ENCODE measurements at regions not wholly inside any gene's neighbourhood (a gene's known extent, or its start where the extent isn't known, plus 50 kb on each side); places are given as distances from the start of the nearest gene placed in this dataset.
"Not testable (repeated sequence)": the region's sequence is repeated elsewhere in the genome, so short reads cannot be mapped to it uniquely, and the experiment has no call there.

DNA sequence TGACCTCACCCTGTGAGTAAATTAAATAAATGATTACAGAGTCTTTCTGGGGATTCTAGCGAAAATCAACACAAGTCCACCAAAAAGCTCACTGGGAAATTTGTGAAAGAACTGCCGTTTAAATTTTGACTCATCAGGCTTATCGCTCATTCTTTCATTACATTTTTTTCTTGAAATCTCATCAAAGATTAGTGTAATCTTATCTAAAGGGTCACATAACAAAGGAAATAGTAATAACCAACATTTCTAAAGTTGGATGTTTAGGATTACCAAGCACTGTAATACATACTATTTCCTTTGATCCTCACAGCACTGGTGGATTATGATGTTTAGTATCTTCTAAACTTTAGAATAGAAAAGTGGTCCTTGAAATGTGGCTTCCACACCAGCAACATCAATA, 111.1 kb upstream of the CBLB start:
- no peak for DNase-seq

DNA sequence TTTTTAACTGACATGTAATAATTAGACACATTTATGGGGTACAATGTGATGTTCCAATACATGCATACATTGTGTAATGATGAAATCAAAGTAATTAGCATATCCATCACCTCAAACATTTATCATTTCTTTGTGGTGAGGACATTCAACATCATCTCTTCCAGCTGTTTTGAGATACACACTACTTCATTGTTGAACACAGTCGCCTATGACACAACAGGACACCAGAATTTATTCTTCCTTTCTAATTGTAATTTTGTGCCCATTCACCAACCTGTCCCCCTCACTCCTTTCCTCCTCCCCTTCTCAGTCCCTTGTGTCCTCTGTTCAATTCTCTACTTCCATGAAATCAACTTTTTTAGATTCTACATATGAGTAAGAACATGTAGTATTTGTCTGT, 113.4 kb upstream of the CBLB start:
- no peak for DNase-seq

DNA sequence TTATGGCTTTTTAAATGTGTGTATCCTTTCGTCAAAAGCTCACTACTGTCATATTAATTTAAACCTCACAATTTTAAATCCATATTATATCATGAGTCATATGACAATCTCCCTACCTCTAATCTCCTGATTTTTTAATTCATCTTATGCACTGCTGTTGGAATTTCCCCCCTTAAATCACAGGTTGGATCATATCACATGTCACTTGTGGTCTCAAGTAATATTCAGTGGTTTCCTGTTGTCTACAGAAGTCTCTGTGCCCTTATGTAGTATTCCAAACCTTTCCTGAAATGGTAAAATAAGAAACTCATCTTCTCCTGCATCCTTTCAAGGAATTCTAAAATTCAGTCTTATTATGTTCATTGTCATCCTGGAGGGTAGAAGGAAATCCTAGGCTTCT, 116.0 kb upstream of the CBLB start:
- DNase-seq = no peak

DNA sequence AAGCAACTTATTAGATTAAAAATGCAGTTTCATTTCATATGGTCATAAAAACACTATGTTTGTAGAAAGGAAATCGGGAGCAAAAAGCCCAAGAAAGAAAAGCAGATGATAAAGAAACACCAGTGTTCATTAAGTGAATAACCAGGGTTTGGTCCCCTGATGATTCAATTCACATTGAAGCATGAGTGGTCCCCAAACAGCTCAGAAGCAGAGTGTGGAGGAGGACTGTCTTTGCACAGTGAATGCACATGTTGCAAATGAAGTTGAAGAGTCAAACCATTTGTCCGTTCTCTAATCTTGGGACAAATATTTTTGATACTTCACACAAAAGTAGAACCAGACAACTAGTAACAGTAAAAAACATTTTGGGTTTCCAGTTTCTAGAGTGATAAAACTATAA, 117.5 kb upstream of the CBLB start:
- not testable (repeated sequence) for DNase-seq

DNA sequence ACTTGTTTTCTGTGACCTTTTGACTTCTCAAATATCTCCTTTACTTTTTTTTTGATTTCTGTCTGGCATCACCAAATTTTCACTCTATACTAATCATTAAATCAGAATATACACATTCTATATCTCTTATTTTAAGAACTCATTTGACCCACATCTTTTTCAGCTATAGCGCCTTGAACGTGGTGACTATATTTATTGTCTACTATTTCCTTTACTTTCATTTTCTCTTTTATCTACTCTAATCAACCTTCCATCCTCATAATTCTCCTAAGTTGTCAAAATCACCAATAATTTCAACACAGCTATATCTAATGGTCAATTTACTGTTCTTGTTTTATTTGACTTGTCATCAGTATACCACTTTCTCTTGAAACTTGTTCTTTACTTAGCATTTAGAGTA, 119.0 kb upstream of the CBLB start:
- no peak for DNase-seq

DNA sequence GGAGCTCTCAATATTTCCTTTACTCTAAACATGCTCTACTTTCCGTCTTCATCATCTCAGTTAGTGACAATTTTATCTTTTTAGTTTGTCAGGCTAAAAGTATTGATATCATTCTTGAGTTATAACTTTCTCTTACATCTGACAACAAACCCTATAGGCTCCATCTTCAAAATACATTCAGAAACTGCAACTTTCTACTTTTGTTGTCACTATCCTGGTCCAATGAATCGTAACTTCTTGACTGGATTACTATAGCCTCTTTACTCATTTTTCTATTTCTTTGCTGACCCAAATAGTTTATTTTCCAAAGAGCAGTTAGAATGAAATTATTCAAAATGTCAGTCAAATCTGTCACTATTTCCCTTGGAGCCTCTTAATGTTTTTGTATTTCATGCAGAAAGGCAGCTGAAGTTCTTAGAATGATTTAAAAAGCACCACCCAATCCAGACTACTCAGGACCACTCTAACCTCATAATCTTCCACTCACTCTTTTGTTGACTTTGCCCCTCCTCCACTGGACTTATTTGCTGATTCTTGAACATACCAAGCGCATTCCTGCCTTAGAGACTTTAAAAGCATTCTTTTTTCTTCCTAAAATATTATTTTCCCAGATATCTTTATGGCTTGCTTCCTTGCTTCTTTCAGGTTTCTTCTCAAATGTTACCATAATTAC, 119.9 kb upstream of the CBLB start:
- no peak for DNase-seq

DNA sequence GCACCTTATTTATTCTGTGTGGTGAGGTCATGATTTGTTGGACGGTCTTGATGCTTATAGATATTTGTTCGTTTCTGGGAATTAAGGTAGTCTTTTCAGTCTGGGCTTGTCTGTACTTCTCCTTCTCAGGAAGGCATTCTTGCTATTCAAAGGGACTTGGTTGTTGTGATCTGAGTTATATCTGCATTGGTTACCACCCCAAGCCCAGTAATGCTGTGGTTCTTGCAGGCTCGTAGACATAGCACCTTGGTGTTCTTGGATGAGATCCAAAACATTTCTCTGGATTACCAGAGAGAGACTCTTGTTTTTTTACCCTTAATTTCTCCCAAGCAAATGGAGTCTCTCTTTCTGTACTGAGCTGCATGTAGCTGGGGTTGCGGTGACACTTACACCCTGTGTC, 128.0 kb upstream of the CBLB start:
- DNase-seq = no peak

DNA sequence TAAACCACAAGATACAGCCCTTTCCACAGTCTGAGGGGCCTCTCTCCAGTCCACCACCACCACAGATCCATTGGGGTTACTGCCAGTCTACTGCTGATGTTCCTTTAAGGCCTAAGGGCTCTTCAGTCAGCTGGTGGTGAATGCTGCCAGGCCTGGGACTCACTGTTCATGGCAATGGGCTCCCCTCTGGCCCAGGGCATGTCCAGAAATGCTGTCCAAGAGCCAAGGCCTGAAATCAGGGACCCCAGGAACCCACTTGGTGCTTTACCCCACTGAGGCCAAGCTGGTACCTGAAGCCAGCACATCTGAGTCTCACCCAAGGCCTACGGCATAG, 128.6 kb upstream of the CBLB start:
- no peak for DNase-seq

DNA sequence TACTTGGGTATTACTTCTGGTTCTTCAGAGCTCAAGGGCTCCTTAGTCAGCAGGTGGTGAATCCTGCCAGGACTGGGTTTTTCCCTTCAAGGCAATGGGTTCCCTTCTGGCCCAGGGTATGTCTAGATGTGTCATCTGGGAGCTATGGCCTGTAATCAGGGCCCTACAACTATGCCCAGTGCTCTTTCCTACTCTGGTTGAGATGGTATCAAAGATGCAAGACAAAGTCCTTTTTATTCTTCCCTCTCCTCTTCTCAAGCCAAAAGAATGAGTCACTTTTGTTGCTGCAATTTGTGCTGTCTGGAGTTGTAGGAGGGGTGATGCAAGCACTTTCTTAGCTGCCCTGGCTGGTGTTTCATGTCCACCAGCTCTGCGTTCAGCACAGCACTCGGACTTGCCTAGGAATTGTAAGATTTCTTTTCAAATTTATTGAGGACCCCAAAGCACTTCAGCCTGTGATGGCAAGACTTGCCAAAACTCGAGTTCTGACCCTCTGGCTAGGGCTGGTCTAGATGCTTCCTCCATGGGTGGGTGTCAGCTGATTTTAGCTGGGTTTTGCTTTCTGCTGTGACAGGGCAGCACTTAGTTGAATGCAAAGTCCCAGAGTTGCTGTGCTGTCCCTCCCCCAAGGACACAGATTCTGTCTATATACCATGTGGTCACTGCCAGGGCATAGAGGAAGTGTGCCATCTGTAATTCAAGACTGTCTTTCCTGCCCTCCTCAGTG, 129.2 kb upstream of the CBLB start:
- DNase-seq = peak; percentile 76 to 93

DNA sequence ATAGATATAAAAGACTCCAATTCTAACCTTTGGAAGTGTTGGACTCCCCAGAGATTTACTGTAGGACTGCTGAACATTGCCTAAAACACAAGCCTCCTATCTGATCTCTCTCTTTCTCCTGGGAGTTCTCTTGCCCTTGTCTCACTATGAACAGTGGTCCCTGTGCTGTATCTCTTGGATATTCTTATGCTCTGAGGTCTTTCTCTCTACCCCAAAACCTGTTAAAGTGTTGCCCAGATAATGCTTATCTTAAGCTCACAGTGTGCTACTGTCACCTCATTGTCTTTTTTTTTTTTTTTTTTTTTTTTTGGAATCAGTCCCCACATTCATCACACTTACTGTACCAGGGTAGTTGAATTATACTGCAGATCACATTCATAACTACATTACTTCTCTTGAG, 131.0 kb upstream of the CBLB start:
- DNase-seq = no peak

DNA sequence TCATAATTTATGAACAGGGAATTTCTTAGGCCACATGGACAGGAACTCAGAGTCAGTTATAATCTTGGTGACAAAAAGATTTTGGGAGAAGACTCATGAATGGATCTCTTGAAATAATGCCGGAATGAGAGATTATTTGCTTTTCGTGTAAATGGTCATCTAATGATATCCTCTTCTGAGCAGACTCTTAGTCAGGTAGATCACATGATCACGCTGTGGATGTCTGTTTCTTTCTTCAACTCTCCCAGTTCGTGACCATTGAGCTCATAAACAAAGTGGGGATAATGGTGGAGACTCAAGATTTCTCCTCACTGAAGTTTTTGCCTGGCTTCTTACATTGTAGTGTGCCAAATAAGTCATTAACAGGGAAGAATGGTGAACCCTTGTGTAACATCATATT, 133.1 kb upstream of the CBLB start:
- DNase-seq = no peak

DNA sequence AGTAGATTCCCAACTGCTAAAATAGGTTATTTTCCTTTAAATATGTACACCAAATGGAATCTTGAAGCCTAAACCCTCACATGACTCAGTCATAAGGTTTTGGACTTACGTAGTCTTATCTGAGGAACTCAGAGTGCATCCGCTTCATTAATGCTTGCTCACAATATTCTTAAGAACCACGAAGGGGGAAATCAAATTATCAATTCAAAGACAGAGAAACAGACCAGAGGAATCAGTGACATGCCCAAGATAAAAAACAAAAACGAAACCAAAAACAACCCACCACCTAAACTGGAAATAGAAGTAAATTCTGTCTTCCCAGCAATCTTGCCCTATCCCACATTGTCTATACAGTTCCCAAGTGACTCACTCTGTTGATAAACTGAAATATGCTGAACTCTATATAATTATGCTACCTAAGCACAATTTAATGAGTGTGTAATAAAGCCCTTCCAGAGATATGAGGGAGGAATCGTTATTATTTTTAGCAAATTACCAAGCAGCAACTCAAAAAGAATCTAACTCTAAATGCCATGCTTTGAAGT, 135.4 kb upstream of the CBLB start:
- DNase-seq = no peak

DNA sequence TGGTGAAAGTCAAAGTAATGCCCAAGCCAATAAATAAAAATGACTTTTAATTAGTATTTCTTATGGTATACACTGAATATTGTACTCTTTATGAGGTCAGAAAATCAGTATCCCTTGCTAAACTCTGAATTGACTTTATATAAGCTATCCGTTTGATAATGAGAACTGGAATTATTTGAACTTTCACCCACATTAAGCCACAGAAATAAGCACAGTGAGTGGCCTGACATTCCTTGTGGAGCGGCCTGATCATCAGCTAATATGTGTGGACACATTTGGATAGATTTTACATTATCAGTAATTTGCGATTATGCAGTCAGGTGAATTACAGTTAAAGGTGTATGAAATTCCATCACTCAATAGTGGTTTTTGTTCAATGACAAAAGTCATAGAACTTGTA, 136.0 kb upstream of the CBLB start:
- no peak for DNase-seq

DNA sequence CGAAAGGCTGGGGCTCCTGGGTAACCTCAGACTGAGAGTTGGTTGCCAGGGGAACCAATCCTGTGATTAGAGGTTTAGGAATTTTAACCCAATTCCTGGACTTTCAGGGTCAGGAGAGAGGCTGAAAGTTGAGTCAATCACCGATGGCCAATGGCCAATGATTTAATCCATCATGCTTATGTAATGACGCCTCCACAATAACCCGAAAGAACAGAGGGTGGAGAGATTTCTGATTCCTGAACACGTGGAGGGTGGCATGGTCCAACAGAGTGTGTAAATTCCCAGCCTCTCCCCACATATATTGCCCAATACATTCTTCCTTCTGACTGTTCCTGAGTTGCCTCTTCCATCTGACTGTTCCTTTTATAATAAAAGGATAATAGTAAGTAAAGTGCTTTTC, 137.2 kb upstream of the CBLB start:
- no peak for DNase-seq

DNA sequence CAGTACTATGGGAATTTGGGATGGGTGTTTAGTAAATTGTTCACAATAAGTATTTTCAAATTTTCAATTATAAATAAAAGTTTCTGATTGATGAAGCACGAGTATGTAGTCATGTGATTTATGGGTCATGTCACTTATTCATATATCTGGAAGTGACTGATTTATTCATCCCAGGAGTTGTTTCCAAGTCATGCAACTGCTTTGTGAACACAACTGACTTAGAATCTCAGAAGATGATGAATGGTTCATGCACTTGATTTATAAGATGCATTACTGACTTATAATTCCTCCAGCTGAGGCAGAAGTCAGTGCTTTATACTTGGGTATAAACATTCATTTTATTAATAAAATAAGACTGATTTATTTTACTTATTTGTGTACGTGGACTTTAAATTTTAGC, 137.8 kb upstream of the CBLB start:
- DNase-seq = no peak

DNA sequence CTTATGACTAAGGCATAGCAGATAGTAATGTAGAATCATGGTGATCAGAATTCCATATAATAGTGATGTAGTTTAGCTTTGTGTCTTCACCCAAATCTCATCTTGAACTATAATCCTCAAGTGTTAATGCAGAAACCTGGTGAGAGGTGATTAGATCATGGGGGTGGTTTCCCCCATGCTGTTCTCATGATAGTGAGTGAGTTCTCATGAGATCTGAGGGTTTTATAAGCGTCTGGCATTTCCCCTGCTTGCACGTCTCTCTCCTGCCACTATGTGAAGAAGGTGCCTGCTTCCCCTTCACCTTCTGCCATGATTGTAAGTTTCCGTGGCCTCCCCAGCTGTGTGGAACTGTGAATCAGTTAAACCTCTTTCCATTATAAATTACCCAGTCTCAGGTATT, 138.7 kb upstream of the CBLB start:
- DNase-seq = no peak

DNA sequence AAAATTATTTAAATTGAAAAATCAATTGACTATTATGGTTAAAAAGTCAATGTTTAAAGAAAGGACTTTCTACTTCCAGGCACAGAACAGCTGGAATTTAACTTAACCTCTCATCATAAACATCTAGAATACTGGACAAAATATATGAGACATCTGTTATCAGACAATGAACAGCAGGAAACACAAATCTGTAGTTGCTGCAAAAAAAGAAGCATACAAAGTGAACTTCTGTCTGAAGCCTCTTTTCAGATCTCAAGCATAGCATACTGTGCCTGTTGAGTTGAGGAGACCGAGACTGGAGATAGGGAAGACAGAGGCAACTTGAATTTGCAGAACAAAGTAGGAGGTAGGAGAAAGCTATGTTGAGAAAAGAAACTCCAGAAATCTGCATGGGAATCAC, 140.0 kb upstream of the CBLB start:
- DNase-seq = no peak

DNA sequence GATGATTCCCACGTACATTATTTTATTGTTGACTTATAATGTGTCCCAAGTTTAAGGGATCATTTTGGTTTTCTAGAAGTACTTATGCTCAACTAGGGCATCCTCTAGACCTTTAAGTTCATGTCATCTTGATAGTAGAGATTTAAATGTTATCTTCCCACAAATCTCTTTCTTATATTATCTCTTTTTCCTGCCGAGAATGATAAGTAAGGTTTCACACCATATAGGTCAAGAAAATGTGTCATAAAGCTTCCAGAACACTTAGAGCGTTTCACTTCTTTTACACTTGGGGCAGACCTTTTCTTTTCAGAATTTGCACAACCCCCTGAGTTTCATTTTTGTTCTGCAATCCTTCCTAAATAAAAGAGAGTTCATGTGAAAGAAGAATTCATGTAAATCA, 142.0 kb upstream of the CBLB start:
- no peak for DNase-seq

DNA sequence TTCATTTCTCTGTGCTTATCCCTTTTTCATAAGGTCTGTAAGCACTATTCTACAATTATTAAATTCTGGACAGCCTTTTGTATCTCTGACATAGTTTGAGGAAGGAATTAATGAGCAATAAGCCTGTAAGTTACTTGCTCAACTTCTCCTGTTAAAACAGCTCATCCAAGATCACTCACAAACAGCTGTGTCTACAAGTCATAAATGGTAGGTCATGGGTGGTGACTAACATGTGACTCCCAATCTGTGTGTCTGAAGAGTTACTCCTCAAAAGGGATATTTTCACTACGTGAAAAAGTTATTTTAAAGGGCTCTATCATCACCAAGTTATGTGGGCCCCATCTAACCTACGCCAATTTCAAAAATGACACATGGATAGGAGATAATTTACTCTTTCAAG, 145.2 kb upstream of the CBLB start:
- peak; percentile 59 to 90 for DNase-seq

DNA sequence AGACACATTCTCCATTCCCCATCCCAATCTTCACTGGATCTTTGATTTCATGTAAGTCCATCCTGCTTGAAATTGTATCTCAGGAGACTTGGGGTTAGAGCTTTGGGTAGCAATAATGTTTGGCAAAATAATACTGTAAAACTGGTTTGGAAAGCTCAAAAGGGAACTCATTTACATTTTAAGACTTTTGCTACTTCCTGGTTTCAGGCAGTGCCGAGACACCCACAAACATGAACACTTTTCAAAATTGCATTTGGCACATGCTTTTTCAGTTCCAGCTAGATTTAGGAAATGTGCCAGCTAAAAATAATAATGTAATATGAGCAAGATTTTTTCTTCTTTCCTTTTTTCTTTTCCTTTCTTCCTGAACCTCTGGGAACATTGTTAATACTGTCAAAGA, 145.7 kb upstream of the CBLB start:
- peak; percentile 17 to 33 for DNase-seq

DNA sequence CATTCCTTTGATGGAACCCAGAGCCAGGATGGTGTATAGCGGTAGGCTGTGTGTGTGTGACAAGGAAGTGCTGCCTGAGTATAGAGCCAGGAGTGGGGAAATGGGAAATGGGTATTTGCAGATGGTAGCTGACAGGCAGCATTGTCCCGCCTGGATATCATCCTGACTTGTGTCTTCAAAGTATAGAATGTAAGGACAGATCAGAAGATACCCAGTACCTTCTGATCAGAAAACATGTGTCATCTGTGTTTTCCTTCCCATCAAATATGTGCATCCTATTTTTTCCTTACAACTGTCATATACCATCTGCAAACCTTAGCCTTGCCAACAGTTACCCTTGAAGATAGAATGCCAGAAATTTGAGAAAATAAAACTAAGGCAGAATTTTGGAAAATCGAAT, 146.2 kb upstream of the CBLB start:
- DNase-seq = no peak

DNA sequence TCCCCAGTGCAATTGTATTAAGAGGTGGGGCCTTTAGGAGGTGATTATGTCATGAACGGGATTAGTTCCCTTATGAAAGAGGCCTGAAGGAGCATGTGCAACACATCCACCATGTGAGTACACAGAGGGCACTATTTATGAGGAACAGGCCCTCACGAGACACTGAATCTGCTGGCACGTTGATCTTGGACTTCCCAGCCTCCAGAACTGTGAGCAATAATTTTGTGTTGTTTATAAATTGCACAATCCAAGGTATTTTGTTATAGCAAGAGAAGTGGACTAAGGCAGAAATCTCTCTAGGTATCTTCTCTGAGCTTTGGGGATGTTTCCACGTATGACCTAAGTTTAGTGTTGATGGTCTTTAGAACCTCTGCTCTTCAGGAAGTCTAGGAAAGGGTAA, 149.3 kb upstream of the CBLB start:
- DNase-seq = peak; percentile 14 to 33

DNA sequence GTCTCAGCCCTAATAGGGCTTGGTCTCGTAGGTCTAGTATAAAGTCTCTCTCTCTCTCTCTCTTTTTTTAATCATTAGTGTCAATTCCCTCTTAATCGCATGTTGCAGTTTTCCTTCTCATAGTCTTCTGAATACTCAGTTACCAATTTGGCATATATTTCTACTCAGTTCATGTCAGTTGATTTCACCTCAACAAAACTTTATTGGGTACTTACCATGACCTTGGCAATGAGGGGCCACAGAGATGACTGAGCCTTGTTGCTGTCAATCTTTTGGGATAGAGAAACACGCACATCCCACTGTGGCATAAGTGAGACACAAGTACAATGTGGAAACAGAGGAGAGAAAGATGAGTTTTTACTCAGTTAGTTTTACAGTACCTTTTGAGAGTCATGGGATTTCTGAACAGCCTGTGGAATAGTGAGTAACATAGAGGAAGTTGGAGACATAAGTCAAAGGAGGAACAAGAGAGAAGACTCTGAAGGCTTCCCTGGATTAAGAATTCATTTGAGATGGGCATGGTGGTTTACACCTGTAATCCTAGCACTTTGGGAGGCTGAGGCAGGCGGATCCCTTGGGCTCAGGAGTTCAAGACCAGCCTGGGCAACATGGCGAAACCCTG, 150.2 kb upstream of the CBLB start:
- DNase-seq = peak; percentile 6 to 28

DNA sequence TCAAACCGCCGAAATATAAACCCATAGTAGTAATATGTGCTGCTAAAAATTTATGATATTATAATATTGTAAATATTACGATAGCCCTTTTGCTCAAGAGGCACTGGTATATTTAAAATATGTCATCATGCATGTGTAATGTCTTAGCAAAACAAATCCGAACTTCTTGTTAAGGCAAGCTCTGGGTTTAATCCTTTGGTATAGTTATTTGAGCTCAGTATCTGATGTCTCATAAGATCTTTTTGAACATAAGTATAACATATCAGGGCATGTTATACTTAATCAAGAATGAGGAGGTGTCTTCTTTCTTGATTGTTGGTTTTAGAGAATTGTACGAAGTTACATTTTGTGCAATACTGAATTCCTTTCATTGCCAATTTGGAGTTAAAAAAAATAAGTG, 154.1 kb upstream of the CBLB start:
- no peak for DNase-seq
